Body of pancreas (tissue), 4 donors: ENCODE measurements at regions not wholly inside any gene's neighbourhood (a gene's known extent, or its start where the extent isn't known, plus 50 kb on each side); places are given as distances from the start of the nearest gene placed in this dataset.

Source experiments
- POLR2A ChIP-seq, 3 donors: fragments of 450-650 bp; IDR thresholded peaks; one replicate each; pipeline ENCODE4 v1.6.1; 2016; ENCODE audit warnings: antibody characterized with exemption in 3 of 3, mild to moderate bottlenecking in 2 of 3
- TF ChIP-seq, protein P1 (sequence below), 7 experiments: fragments of 450-650 bp in 4 of 7; fragments of 200-600 bp in 3 of 7; sonication (generic) in 3 of 7; IDR thresholded peaks; one replicate each; pipeline ENCODE4 v1.5.1; 2016 to 2019; ENCODE audit warnings: antibody characterized with exemption in 7 of 7

DNA sequence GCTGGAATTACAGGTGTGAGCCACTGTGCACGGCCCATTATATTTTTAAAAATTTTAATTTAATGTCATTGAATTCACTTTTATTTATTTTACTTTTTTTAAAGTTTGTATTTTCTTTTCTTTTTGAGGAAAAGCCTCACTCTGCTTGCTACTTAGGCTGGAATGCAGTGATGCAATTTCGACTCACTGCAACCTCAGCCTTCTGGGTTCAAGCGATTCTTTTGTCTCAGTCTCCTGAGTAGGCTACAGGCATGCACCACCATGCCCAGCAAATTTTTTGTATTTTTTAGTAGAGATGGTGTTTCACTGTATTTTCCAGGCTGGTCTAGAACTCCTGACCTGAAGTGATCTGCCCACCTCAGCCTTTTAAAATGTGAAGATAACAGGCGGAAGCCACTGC lies 277.5 kb upstream of the HSFY2 start:
- TF ChIP-seq, protein P1, sequence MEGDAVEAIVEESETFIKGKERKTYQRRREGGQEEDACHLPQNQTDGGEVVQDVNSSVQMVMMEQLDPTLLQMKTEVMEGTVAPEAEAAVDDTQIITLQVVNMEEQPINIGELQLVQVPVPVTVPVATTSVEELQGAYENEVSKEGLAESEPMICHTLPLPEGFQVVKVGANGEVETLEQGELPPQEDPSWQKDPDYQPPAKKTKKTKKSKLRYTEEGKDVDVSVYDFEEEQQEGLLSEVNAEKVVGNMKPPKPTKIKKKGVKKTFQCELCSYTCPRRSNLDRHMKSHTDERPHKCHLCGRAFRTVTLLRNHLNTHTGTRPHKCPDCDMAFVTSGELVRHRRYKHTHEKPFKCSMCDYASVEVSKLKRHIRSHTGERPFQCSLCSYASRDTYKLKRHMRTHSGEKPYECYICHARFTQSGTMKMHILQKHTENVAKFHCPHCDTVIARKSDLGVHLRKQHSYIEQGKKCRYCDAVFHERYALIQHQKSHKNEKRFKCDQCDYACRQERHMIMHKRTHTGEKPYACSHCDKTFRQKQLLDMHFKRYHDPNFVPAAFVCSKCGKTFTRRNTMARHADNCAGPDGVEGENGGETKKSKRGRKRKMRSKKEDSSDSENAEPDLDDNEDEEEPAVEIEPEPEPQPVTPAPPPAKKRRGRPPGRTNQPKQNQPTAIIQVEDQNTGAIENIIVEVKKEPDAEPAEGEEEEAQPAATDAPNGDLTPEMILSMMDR (IDR thresholded peaks at IDR 0.05), result no peak
- TF ChIP-seq POLR2A (IDR thresholded peaks at IDR 0.05), result no peak
